ENCODE measurements at regions not wholly inside any gene's neighbourhood (a gene's known extent, or its start where the extent isn't known, plus 50 kb on each side); places are given as distances from the start of the nearest gene placed in this dataset.

GRCh38 chr5:9785751-9786150, 155.6 kb upstream of the TAS2R1 start:
- Histone ChIP-seq H3K4me1 (no peaks in the 10 kb centered on the region), H3K9me3 (peaks cover 0 to 3% of the 10 kb centered on the region in 2 donors), H3K27ac (no peak overlapping the region), H3K36me3 (no peaks in the 10 kb centered on the region), H3K27me3 (no peaks in the 10 kb centered on the region), H3K4me3 (no peak overlapping the region)
- no peak for TF ChIP-seq CTCF (IDR thresholded peaks at IDR 0.05)
- DNase-seq (ENCODE audit: low spot score), result no peak

GRCh38 chr5:9784231-9784630, 154.1 kb upstream of the TAS2R1 start:
- no peak overlapping the region for H3K27ac ChIP-seq
- H3K36me3 ChIP-seq, result no peaks in the 10 kb centered on the region
- TF ChIP-seq CTCF (IDR thresholded peaks at IDR 0.05), result no peak
- H3K4me3 ChIP-seq, result no peak overlapping the region
- H3K4me1 ChIP-seq, result no peaks in the 10 kb centered on the region
- H3K9me3 ChIP-seq, result peaks cover 0 to 9% of the 10 kb centered on the region in 2 donors
- H3K27me3 ChIP-seq, result no peaks in the 10 kb centered on the region
- no peak for DNase-seq (ENCODE audit: low spot score)

GRCh38 chr5:9782826-9783560, 152.8 kb upstream of the TAS2R1 start:
- TF ChIP-seq CTCF (IDR thresholded peaks at IDR 0.05), result no peak
- no peaks in the 10 kb centered on the region for H3K36me3 ChIP-seq
- no peak overlapping the region for H3K27ac ChIP-seq
- DNase-seq (ENCODE audit: low spot score), result no peak
- peaks cover 0 to 9% of the 10 kb centered on the region in 2 donors for H3K9me3 ChIP-seq
- H3K4me3 ChIP-seq, result no peak overlapping the region
- no peaks in the 10 kb centered on the region for H3K27me3 ChIP-seq
- no peaks in the 10 kb centered on the region for H3K4me1 ChIP-seq

GRCh38 chr5:9781890-9782289, 151.7 kb upstream of the TAS2R1 start:
- Histone ChIP-seq H3K27me3 (no peaks in the 10 kb centered on the region), H3K4me1 (no peaks in the 10 kb centered on the region), H3K27ac (no peak overlapping the region), H3K4me3 (no peak overlapping the region), H3K36me3 (no peaks in the 10 kb centered on the region), H3K9me3 (peaks cover 0 to 9% of the 10 kb centered on the region in 2 donors)
- no peak for DNase-seq (ENCODE audit: low spot score)
- TF ChIP-seq CTCF (IDR thresholded peaks at IDR 0.05), result no peak

GRCh38 chr5:9781275-9781674, 151.1 kb upstream of the TAS2R1 start:
- Histone ChIP-seq H3K4me1 (no peaks in the 10 kb centered on the region), H3K36me3 (no peaks in the 10 kb centered on the region), H3K9me3 (peaks cover 0 to 9% of the 10 kb centered on the region in 2 donors), H3K27me3 (no peaks in the 10 kb centered on the region), H3K4me3 (no peak overlapping the region), H3K27ac (no peak overlapping the region)
- no peak for DNase-seq (ENCODE audit: low spot score)
- no peak for TF ChIP-seq CTCF (IDR thresholded peaks at IDR 0.05)

GRCh38 chr5:9780501-9780900, 150.3 kb upstream of the TAS2R1 start:
- no peak overlapping the region for H3K27ac ChIP-seq
- no peak for TF ChIP-seq CTCF (IDR thresholded peaks at IDR 0.05)
- H3K9me3 ChIP-seq, result peaks cover 0 to 9% of the 10 kb centered on the region in 2 donors
- H3K36me3 ChIP-seq, result no peaks in the 10 kb centered on the region
- H3K4me1 ChIP-seq, result no peaks in the 10 kb centered on the region
- no peaks in the 10 kb centered on the region for H3K27me3 ChIP-seq
- H3K4me3 ChIP-seq, result no peak overlapping the region
- DNase-seq (ENCODE audit: low spot score), result no peak

Measured in right atrium auricular region (tissue), 2 donors.